SK-N-SH (cell line): ENCODE measurements at regions not wholly inside any gene's neighbourhood (a gene's known extent, or its start where the extent isn't known, plus 50 kb on each side); places are given as distances from the start of the nearest gene placed in this dataset.

Experiments
- CTCF ChIA-PET: fragments of 300-600, 350-600 bp; formaldehyde crosslinking; extraction: SDS; loops from one replicate; lab custom pipeline; 2021; lab: Yijun Ruan, JAX
- POLR2A ChIA-PET: fragments of 350-600 bp; sonication (Branson Sonifier 250); formaldehyde crosslinking; extraction: SDS; loops from one replicate; lab custom pipeline; 2020; ENCODE audit warnings: antibody characterized with exemption, inconsistent platforms; lab: Yijun Ruan, JAX
- DNase-seq: peaks from one replicate; pipeline ENCODE4 v3.0.0; 2012
- H2AFZ ChIP-seq: fragments of 200-600 bp; sonication (generic); 2 replicates; pipeline ENCODE4 v1.8.1; 2016; ENCODE audit warnings: antibody characterized with exemption, mild to moderate bottlenecking, low read depth
- H3F3A ChIP-seq: fragments of 200-600 bp; sonication (generic); replicated peaks from 2 replicates; pipeline ENCODE3; 2016; ENCODE audit warnings: antibody characterized with exemption, mild to moderate bottlenecking; ENCODE audit not compliant: insufficient read depth
- H3K27ac ChIP-seq, 2 experiments: fragments of 200-500 bp in 1 of 2; fragments of 200-600 bp in 1 of 2; sonication (Bioruptor generic) in 1 of 2; sonication (generic), shearing (Covaris generic) in 1 of 2; 2 replicates each; pipeline versions ENCODE4 v1.5.1 to v1.6.1; 2014 to 2016; ENCODE audit warnings: low read depth in 2 of 2, inconsistent platforms in 1 of 2, low read length in 1 of 2, mild to moderate bottlenecking in 1 of 2, mixed read lengths in 1 of 2
- H3K27me3 ChIP-seq: fragments of 200-600 bp; sonication (generic), shearing (Covaris generic); 2 replicates; pipeline ENCODE4 v1.6.1; 2016; ENCODE audit warnings: mixed run types; ENCODE audit not compliant: insufficient read depth
- H3K36me3 ChIP-seq, 2 experiments: fragments of 200-500 bp in 1 of 2; fragments of 200-600 bp in 1 of 2; sonication (Bioruptor generic) in 1 of 2; sonication (generic) in 1 of 2; replicated peaks in 1 of 2; 2 replicates each; pipeline versions ENCODE3 to v1.5.1; 2014 to 2016; ENCODE audit warnings: low read length in 1 of 2, mild to moderate bottlenecking in 1 of 2; ENCODE audit not compliant: insufficient read depth in 2 of 2, control insufficient read depth in 1 of 2
- H3K4me1 ChIP-seq, 2 experiments: fragments of 200-500 bp in 1 of 2; fragments of 200-600 bp in 1 of 2; sonication (Bioruptor generic) in 1 of 2; sonication (generic), shearing (Covaris generic) in 1 of 2; 2 replicates each; pipeline versions ENCODE4 v1.5.1 to v1.6.1; 2014 to 2016; ENCODE audit warnings: low read depth in 1 of 2, low read length in 1 of 2, mixed run types in 1 of 2; ENCODE audit not compliant: insufficient read depth in 2 of 2, control insufficient read depth in 1 of 2
- H3K4me2 ChIP-seq: fragments of 200-600 bp; sonication (generic), shearing (Covaris generic); 2 replicates; pipeline ENCODE4 v1.6.1; 2017; ENCODE audit warnings: mixed run types
- H3K4me3 ChIP-seq, 2 experiments: fragments of 200-500 bp in 1 of 2; fragments of 200-600 bp in 1 of 2; sonication (Bioruptor generic) in 1 of 2; sonication (generic), shearing (Covaris generic) in 1 of 2; 2 replicates each; pipeline versions ENCODE4 v1.5.1 to v1.8.1; 2014 to 2016; ENCODE audit warnings: low read depth in 2 of 2, inconsistent platforms in 1 of 2, low read length in 1 of 2, mild to moderate bottlenecking in 1 of 2, mixed read lengths in 1 of 2, moderate library complexity in 1 of 2
- H3K79me2 ChIP-seq: fragments of 200-600 bp; sonication (generic); 2 replicates; pipeline ENCODE4 v1.8.1; 2017; ENCODE audit warnings: mild to moderate bottlenecking; ENCODE audit not compliant: insufficient read depth
- H3K9ac ChIP-seq: fragments of 200-600 bp; sonication (generic); 2 replicates; pipeline ENCODE4 v1.6.1; 2017; ENCODE audit warnings: mixed run types
- H3K9me2 ChIP-seq: fragments of 200-600 bp; sonication (generic); 2 replicates; pipeline ENCODE4 v1.6.1; 2017; ENCODE audit warnings: mixed run types
- H3K9me3 ChIP-seq: fragments of 200-600 bp; sonication (generic); 2 replicates; pipeline ENCODE4 v1.6.1; 2017; ENCODE audit warnings: mixed run types, mild to moderate bottlenecking, moderate library complexity
- H4K20me1 ChIP-seq: fragments of 200-600 bp; sonication (generic); 2 replicates; pipeline ENCODE4 v1.6.1; 2017; ENCODE audit warnings: mild to moderate bottlenecking, mixed run types; ENCODE audit not compliant: insufficient read depth
- ELF1 ChIP-seq: IDR thresholded peaks from 2 replicates; pipeline ENCODE4 v1.4.0; 2012
- EP300 ChIP-seq, 2 experiments: IDR thresholded peaks; 2 replicates each; pipeline versions ENCODE4 v1.4.0 to v1.6.1; 2012; ENCODE audit warnings: borderline replicate concordance in 1 of 2, low read depth in 1 of 2, low read length in 1 of 2
- EZH2phosphoT487 ChIP-seq: fragments of 200-600 bp; sonication (generic); IDR thresholded peaks from 2 replicates; pipeline ENCODE4 v1.6.1; 2017; ENCODE audit warnings: low read depth, mixed run types, mild to moderate bottlenecking, antibody characterized with exemption, moderate library complexity, borderline replicate concordance
- FOXM1 ChIP-seq: IDR thresholded peaks from 2 replicates; pipeline ENCODE4 v1.4.0; 2012; ENCODE audit warnings: low read depth, mild to moderate bottlenecking
- GABPA ChIP-seq: IDR thresholded peaks from 2 replicates; pipeline ENCODE4 v1.4.0; 2012; ENCODE audit warnings: low read depth, mild to moderate bottlenecking
- JUND ChIP-seq: IDR thresholded peaks from 2 replicates; pipeline ENCODE4 v1.4.0; 2012
- NFIC ChIP-seq: IDR thresholded peaks from 2 replicates; pipeline ENCODE4 v1.4.0; 2012; ENCODE audit warnings: borderline replicate concordance
- NRF1 ChIP-seq: IDR thresholded peaks from 2 replicates; pipeline ENCODE4 v1.6.1; 2012; ENCODE audit warnings: low read depth, mild to moderate bottlenecking, low read length
- POLR2AphosphoS5 ChIP-seq: IDR thresholded peaks from 2 replicates; pipeline ENCODE4 v1.6.1; 2012; ENCODE audit warnings: low read depth, low read length
- RFX5 ChIP-seq: IDR thresholded peaks from 2 replicates; pipeline ENCODE4 v1.6.1; 2012; ENCODE audit warnings: mild to moderate bottlenecking, improper control_type of control experiment, low read length
- RXRA ChIP-seq: IDR thresholded peaks from 2 replicates; pipeline ENCODE4 v1.4.0; 2012; ENCODE audit warnings: low read depth, mild to moderate bottlenecking, borderline replicate concordance
- SIN3A ChIP-seq: IDR thresholded peaks from 2 replicates; pipeline ENCODE4 v1.6.1; 2012; ENCODE audit warnings: low read depth, mild to moderate bottlenecking, low read length, moderate library complexity, borderline replicate concordance
- YY1 ChIP-seq: IDR thresholded peaks from 2 replicates; pipeline ENCODE4 v1.4.0; 2012; ENCODE audit warnings: low read depth, mild to moderate bottlenecking
- WGBS: methylation state at CpG from one replicate; pipeline ENCODE4 v1.1.6; 2017; ENCODE audit warnings: low lambda C conversion rate; 5-methylcytosine and 5-hydroxymethylcytosine counted together
- TF ChIP-seq, protein P1 (sequence below): IDR thresholded peaks from 2 replicates; pipeline ENCODE4 v1.6.1; 2012; ENCODE audit warnings: mild to moderate bottlenecking, low read depth, low read length, moderate library complexity
- TF ChIP-seq, protein P2 (sequence below): fragments of 200-600 bp; sonication (generic); IDR thresholded peaks from 2 replicates; pipeline ENCODE4 v1.6.1; 2017; ENCODE audit warnings: antibody characterized with exemption, mild to moderate bottlenecking, moderate library complexity
- TF ChIP-seq, protein P3 (sequence below): IDR thresholded peaks from 2 replicates; pipeline ENCODE4 v1.4.0; 2012; ENCODE audit warnings: low read depth, borderline replicate concordance
- TF ChIP-seq, protein P4 (sequence below): IDR thresholded peaks from 2 replicates; pipeline ENCODE4 v1.4.0; 2012; ENCODE audit warnings: low read depth

DNA sequence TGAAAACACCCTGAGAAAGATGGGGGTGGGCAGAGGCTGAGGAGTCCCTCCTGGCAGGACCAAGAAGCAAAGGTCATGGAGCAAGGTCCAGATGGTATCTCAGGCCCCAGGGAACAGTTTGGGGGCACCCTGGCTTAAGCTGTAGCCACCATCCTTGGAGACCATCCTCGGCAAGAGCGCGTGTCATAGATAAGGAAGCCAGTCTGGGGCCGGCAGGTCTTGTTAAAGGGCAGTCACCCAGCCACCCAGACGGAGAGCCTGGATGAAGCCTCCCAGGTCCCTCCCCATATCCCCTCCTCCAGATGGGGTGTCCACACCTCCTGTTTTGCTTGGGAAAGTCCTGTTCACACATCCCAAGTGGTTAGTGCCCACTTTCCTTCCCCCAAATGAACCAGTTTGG lies 191.1 kb downstream of the KLF13 start:
- Histone ChIP-seq H3K9me3 (no peaks in the 10 kb centered on the region), H3K79me2 (no peaks in the 10 kb centered on the region), H3K27ac (no peak overlapping the region), H3K27me3 (no peaks in the 10 kb centered on the region), H2AFZ (no peak overlapping the region), H3K4me1 (no peaks in the 10 kb centered on the region), H3K9me2 (no peaks in the 10 kb centered on the region), H3K36me3 (no peaks in the 10 kb centered on the region), H3K4me3 (no peak overlapping the region), H3F3A (no peaks in the 10 kb centered on the region), H4K20me1 (no peaks in the 10 kb centered on the region), H3K9ac (no peak overlapping the region), H3K4me2 (no peak overlapping the region)
- DNase-seq = no peak
- TF ChIP-seq POLR2AphosphoS5 (no peak), EZH2phosphoT487 (no peak), YY1 (no peak)
- TF ChIP-seq, protein P1, sequence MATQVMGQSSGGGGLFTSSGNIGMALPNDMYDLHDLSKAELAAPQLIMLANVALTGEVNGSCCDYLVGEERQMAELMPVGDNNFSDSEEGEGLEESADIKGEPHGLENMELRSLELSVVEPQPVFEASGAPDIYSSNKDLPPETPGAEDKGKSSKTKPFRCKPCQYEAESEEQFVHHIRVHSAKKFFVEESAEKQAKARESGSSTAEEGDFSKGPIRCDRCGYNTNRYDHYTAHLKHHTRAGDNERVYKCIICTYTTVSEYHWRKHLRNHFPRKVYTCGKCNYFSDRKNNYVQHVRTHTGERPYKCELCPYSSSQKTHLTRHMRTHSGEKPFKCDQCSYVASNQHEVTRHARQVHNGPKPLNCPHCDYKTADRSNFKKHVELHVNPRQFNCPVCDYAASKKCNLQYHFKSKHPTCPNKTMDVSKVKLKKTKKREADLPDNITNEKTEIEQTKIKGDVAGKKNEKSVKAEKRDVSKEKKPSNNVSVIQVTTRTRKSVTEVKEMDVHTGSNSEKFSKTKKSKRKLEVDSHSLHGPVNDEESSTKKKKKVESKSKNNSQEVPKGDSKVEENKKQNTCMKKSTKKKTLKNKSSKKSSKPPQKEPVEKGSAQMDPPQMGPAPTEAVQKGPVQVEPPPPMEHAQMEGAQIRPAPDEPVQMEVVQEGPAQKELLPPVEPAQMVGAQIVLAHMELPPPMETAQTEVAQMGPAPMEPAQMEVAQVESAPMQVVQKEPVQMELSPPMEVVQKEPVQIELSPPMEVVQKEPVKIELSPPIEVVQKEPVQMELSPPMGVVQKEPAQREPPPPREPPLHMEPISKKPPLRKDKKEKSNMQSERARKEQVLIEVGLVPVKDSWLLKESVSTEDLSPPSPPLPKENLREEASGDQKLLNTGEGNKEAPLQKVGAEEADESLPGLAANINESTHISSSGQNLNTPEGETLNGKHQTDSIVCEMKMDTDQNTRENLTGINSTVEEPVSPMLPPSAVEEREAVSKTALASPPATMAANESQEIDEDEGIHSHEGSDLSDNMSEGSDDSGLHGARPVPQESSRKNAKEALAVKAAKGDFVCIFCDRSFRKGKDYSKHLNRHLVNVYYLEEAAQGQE = no peak
- CTCF ChIA-PET = no interaction called here
- POLR2A ChIA-PET = no interaction called here
- WGBS = 84% methylated on average over 4 of the region's 5 CpGs

DNA sequence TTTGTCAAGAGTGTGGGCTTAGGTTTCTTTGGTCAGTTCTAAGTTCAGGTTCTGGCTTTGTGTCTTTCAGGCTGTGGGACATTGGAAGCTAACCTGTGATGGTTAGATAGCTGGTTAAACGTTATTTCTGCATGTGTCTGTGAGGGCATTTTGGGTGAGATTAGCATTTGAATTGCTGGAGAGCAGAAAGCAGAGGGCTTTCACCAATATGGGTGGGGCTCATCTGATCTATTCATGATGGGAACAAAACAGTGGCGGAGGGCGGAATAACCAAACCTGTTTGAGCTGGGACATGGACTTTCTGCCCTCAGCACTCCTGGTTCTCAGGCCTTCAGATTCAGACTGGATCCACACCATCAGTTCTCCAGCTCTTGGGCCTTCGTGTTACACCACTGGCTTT lies 195.4 kb downstream of the KLF13 start:
- 47% methylated on average over 4 of the region's 4 CpGs for WGBS
- ChIA-PET POLR2A (no interaction called here), CTCF (interaction anchor here (0.9 kb wide), 1 partner anchor 32 kb away, joined by 3 read pairs; no protein-coding TSS in a partner anchor)

More for the DNA sequence above, 195.4 kb downstream of the KLF13 start:
- Histone ChIP-seq H3K27ac (no peak overlapping the region), H2AFZ (no peak overlapping the region), H3K79me2 (no peaks in the 10 kb centered on the region), H3K27me3 (no peaks in the 10 kb centered on the region), H4K20me1 (no peaks in the 10 kb centered on the region), H3K4me3 (no peak overlapping the region), H3K9me2 (no peaks in the 10 kb centered on the region), H3K36me3 (no peaks in the 10 kb centered on the region), H3K4me1 (no peaks in the 10 kb centered on the region), H3F3A (no peaks in the 10 kb centered on the region), H3K9ac (no peak overlapping the region), H3K4me2 (no peak overlapping the region), H3K9me3 (no peaks in the 10 kb centered on the region)
- DNase-seq = no peak
- no peak for TF ChIP-seq SIN3A
- TF ChIP-seq EP300 (IDR thresholded peaks at IDR 0.05; ENCODE audit: borderline replicate concordance in 1 of 2, low read depth in 1 of 2, low read length in 1 of 2) = no peak
- TF ChIP-seq, protein P2, sequence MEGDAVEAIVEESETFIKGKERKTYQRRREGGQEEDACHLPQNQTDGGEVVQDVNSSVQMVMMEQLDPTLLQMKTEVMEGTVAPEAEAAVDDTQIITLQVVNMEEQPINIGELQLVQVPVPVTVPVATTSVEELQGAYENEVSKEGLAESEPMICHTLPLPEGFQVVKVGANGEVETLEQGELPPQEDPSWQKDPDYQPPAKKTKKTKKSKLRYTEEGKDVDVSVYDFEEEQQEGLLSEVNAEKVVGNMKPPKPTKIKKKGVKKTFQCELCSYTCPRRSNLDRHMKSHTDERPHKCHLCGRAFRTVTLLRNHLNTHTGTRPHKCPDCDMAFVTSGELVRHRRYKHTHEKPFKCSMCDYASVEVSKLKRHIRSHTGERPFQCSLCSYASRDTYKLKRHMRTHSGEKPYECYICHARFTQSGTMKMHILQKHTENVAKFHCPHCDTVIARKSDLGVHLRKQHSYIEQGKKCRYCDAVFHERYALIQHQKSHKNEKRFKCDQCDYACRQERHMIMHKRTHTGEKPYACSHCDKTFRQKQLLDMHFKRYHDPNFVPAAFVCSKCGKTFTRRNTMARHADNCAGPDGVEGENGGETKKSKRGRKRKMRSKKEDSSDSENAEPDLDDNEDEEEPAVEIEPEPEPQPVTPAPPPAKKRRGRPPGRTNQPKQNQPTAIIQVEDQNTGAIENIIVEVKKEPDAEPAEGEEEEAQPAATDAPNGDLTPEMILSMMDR = no peak
- TF ChIP-seq, protein P3, sequence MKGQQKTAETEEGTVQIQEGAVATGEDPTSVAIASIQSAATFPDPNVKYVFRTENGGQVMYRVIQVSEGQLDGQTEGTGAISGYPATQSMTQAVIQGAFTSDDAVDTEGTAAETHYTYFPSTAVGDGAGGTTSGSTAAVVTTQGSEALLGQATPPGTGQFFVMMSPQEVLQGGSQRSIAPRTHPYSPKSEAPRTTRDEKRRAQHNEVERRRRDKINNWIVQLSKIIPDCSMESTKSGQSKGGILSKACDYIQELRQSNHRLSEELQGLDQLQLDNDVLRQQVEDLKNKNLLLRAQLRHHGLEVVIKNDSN = no peak
- TF ChIP-seq NFIC = no peak
- TF ChIP-seq RFX5 = no peak
- TF ChIP-seq POLR2AphosphoS5 = no peak
- TF ChIP-seq ELF1 = no peak
- TF ChIP-seq, protein P4, sequence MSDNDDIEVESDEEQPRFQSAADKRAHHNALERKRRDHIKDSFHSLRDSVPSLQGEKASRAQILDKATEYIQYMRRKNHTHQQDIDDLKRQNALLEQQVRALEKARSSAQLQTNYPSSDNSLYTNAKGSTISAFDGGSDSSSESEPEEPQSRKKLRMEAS = no peak
- TF ChIP-seq NRF1 = no peak
- TF ChIP-seq JUND = no peak
- TF ChIP-seq RXRA = no peak
- TF ChIP-seq GABPA = no peak
- TF ChIP-seq FOXM1 = no peak
